ENCODE measurements at regions not wholly inside any gene's neighbourhood (a gene's known extent, or its start where the extent isn't known, plus 50 kb on each side); places are given as distances from the start of the nearest gene placed in this dataset.

DNA sequence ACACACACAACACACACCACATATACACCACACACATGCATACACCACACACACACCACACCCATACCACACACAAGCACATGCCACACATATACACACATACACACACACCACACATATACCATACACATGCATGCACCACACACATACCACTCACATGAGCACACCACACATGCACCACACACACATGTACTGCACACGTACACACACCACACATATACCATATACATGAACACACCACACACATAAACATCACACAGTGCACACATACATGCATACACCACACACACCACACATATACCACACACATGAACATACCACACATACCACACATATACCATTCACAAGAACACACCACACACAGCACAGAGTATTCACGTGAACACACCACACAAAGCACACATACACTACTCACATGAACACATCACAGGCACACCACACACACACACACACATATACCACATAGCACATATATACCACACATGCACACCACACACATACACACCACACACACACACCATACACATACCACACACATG is 219.9 kb upstream of the RAB6C start:
- TF ChIP-seq, protein P1, sequence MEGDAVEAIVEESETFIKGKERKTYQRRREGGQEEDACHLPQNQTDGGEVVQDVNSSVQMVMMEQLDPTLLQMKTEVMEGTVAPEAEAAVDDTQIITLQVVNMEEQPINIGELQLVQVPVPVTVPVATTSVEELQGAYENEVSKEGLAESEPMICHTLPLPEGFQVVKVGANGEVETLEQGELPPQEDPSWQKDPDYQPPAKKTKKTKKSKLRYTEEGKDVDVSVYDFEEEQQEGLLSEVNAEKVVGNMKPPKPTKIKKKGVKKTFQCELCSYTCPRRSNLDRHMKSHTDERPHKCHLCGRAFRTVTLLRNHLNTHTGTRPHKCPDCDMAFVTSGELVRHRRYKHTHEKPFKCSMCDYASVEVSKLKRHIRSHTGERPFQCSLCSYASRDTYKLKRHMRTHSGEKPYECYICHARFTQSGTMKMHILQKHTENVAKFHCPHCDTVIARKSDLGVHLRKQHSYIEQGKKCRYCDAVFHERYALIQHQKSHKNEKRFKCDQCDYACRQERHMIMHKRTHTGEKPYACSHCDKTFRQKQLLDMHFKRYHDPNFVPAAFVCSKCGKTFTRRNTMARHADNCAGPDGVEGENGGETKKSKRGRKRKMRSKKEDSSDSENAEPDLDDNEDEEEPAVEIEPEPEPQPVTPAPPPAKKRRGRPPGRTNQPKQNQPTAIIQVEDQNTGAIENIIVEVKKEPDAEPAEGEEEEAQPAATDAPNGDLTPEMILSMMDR (IDR thresholded peaks at IDR 0.05; ENCODE audit: low read length, missing control alignments): no peak
- DNase-seq (ENCODE audit: low read depth): no peak
- no peak overlapping the region for H3K4me3 ChIP-seq (replicated peaks; ENCODE audit: low read depth, low read length)

DNA sequence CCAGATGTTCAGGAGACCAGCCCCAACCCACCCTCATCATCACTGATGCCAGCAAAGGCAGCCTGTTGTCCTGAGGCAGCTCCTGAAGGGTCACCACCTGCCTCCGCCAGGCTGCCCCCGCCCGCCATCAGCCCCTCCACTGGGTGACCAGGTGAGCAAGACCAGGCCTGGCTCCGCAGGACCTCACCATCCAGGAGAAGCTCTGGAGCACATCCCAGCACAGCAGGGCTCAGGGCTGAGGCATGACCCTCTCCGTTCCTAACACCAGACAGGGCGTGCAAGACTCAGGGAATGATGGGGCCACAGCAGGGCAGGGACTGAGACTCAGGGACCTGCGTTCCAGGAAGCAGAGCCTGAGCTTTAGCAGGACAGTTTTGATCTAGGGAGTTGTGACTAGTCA is 218.8 kb upstream of the RAB6C start:
- TF ChIP-seq, protein P1 (IDR thresholded peaks at IDR 0.05; ENCODE audit: low read length, missing control alignments): no peak
- DNase-seq (ENCODE audit: low read depth): no peak
- no peak overlapping the region for H3K4me3 ChIP-seq (replicated peaks; ENCODE audit: low read depth, low read length)

DNA sequence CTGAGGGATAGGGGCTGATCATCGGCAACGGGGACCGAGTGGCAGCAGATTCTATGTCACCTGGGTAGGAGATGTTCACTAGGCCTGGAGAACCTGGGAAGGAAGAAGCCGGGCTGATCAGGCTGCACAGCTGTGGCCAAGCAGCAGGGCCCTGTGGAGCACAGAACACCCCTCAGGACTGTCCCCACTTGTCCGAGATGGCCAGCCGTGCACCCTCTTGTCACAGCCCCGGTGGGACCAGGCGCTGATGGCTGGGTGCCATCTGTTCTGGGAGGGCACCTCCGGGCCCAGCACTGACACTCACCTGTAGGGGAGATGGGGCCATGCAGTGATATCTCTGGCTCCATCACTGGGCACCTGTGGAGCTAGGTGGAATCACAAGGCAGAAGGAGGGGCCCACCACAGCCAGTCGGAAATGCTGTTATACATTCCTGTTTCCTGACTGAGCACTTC is 217.9 kb upstream of the RAB6C start:
- TF ChIP-seq, protein P1 (IDR thresholded peaks at IDR 0.05; ENCODE audit: low read length, missing control alignments): no peak
- no peak for DNase-seq (ENCODE audit: low read depth)
- H3K4me3 ChIP-seq (replicated peaks; ENCODE audit: low read depth, low read length): no peak overlapping the region

DNA sequence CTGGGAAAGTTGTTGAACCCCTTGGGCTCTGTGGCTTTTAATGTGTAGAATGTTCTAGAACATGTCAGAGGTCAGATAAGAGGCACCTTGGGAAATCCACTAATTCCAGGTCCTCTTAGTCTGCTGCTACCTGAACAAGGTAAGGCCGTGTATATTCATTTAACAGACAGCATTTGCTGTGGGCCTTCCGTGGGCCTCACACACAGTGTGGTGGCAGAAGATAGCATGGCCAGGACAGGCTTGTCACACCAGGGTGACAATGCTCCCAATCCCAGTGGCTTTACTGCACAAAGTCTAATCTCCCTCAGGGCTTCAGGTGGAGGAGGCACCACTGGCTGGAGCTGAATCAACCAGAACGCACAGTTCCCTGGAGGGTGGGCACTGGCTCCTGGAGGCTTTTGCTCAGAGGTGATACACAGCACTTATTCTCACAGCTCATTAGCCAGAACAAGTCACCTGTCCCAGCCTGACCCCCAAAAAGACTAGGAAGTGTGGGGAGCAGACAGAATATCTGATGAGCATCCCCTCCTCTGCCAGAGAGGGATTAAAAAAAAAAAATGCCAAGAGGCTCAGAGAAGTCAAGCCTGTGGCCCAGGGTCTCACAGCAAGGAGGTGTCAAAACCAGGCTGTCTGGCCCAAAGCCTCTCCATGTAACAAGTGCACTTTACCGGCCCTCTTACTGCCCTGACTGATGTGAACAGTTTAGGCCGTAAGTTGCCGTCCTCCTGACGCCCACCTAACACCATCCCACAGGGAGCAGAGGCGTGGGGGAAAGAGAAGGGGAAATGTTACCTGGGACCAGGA is 216.9 kb upstream of the RAB6C start:
- H3K4me3 ChIP-seq (replicated peaks; ENCODE audit: low read depth, low read length): no peak overlapping the region
- TF ChIP-seq, protein P1 (IDR thresholded peaks at IDR 0.05; ENCODE audit: low read length, missing control alignments): no peak
- no peak for DNase-seq (ENCODE audit: low read depth)

DNA sequence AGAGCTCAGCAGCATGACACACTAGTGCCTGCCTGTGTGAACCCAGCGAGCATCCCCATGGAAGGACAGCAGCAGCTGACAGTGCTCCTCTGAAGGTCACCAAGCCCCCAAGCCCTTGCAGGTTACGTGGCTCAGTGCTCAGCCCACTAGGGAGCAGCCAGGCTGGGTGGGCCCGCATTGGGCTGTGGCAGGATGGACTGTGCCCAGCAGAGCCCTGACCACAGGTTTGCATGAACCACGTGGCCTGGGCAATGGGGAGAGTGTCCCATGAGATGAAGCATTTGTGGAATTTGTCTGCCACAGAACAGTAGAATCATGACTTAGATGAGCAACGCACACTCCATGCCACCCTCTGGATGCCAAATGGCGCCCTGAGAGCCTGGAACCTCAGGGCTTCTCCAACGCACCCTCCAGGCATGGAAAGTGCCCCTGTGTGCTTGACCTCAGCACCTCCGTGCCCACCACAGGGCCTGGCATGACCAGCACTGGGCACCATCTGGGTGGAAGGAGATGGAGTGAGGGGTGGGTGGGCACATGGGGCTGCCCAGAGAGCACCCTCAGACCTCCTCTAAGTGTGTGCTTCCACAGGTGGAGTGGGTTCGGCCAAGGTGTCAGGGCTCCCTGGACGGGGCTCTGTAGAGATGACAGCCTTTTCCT is 216.1 kb upstream of the RAB6C start:
- TF ChIP-seq, protein P1 (IDR thresholded peaks at IDR 0.05; ENCODE audit: low read length, missing control alignments): no peak
- no peak for DNase-seq (ENCODE audit: low read depth)
- H3K4me3 ChIP-seq (replicated peaks; ENCODE audit: low read depth, low read length): no peak overlapping the region

DNA sequence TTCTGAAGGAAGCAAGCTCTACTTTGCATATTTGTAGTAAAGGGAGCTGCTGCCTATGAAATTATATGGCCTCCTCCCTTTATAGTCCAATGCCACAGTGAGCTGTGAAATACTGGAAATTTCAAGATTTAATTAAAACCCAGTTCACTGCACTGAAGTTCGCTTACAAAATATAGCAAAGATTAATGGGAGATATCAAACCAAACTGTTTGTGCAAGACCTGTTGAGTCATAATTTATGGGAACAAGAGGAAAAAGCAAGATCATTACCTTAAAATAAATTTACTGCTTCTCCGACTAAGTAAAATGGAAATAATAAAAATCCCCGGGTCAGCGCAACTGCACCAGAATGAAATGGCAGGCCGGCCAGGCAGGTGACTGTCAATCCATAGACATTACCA is 215.5 kb upstream of the RAB6C start:
- TF ChIP-seq, protein P1 (IDR thresholded peaks at IDR 0.05; ENCODE audit: low read length, missing control alignments): no peak
- no peak overlapping the region for H3K4me3 ChIP-seq (replicated peaks; ENCODE audit: low read depth, low read length)
- no peak for DNase-seq (ENCODE audit: low read depth)
